ENCODE measurements at regions not wholly inside any gene's neighbourhood (a gene's known extent, or its start where the extent isn't known, plus 50 kb on each side); places are given as distances from the start of the nearest gene placed in this dataset.

- DNase-seq = peak; percentile 32 to 44
These were observed 168.7 kb upstream of the ITGB1 start for GRCh38 chr10:33126742-33127141.

DNA sequence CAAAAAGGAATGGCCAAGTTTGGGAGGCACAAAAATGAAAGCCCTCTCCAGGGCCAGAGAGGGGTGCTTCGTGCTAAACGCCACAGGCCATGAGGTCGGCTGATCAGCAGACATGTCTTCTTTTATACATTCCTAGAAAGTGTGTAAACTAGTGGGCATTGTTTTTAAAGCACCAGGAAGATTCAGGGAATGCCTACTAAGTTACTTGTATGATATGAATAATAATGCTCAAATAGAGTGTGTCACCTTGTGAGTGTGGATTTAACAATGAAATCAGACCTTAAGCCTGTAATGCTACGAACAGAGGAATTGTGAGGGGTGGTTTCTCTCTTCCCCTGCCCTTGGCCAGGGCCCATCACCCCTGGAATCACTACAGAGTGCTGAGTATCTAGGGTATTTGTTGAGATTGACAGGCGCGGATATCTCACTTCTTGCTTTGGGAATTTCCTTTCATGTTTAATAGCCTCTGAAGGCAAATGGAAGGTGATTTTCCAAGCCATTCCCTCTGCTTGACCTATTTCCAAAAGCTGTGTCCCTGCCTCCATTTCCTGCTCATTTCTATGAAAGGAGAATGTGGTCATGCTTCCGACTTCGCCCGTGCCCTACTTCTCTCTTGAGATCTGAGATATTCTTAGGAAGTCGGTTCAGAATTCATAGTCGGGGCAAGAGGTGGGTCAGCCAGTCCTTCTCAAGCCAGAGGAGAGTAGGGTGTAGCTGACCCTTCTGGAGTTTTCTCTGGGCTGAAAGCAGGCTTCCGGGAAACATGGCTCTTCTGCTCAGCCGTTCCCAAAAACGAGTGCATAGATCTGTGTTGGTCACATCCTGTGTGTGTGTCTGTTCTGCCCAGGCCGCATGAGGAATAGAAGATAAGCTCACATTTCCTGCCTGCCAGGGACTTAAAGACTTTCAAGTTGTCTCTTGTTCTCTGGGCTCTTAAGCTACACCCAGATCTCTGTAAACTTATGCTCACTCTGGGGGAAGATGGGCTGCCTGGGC, 167.8 kb upstream of the ITGB1 start:
- peak; percentile 41 to 67 for DNase-seq

DNA sequence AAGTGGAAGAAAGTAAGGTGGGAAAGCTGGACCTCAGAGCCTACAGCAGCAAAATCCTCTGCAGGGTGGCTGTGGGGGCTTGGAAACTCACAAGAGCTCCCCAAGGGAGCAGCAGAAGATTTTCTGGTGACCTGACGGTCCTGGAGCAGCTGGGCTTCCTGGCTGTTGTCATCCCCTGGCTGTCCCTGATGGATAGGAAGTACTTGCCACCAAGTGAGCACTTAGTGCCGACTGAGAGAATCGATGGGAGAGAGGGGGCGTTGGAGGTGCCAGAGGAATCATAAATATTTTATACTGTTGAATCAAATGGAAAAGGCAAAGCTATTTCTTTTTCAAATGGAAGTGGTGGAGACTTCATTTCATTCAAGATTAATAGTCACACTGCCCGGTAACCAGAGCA, 167.1 kb upstream of the ITGB1 start:
- DNase-seq = no peak

DNA sequence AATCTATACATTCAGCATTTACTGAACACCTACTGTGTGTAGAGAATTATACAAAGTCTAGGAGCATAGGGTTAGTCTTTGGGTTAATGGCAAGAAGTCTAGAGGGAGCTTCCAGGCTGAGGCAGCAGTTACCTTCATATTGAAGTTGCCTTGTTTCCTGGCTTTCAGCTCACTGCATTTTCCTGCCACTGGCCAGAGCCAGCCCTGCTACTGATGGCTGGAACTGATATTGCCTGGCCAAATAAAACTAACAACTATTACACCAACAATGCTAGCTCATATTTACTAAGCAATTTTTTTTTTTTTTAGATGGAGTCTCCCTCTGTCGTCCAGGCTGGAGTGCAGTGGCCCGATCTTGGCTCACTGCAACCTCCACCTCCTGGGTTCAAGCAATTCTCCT, 165.7 kb upstream of the ITGB1 start:
- DNase-seq = no peak

DNA sequence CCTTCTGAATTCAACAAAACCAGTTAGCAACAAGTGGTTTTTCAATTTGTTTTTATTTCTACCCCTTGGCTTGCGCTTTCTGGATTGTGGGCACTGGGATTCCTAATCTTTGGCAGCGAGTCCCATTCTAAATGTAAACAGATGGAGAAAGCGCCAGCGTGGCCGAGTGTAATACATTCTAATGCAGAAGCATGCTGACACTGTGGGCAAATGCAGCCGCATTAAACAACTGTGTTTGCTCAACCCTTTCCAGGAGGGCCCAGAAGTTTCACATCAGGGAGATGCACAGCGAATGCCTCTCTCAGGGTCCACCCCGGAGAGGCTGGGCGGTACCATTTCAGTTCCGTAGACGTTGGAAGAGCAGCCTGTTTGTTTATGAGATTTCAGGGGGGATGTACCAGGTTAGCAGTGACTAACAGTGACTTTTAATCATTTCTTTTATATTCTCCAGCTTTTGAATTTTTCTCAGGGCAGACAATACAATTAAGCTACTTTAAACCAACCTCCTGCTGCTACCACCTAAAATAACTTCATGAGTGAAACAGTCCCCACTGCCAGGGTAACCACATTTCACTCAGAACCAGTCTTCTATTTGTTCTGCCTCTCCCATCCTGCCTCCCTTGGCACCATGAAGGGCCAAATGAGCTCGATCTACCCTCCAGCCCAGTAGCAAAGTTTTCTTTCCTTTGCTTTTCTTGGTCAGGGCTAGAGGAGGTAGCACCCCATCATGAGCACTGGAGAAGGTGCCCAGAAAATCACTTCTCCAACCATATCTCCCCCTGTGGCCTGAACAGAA, 164.2 kb upstream of the ITGB1 start:
- DNase-seq = no peak

GRCh38 chr10:33120700-33121099, 162.7 kb upstream of the ITGB1 start:
- DNase-seq = no peak

- no peak for DNase-seq
These were observed 162.2 kb upstream of the ITGB1 start for GRCh38 chr10:33120275-33120674.

DNA sequence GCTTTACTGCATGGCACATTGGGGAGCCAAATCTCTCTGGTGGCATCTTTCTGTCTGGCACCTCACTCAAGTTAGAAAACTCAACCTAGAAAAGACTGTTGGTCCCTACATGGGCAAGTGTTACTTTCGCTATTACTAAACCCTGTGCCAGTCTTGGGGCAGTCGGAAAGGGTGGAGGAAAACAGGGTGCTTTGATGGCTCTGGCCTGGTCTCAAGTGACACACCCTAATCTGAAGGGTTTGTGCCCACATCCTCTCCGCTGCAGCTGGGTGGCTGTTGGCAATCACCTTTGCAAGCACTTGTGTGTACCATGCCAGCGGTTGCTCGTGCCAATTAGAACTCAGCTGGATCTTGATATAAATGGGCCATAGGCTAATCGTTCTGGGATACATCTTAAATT, 159.8 kb upstream of the ITGB1 start:
- peak; percentile 68 to 84 for DNase-seq

GRCh38 chr10:33117230-33117629, 159.2 kb upstream of the ITGB1 start:
- no peak for DNase-seq

GRCh38 chr10:33115738-33116719, 158.0 kb upstream of the ITGB1 start:
- DNase-seq = peak; percentile 40 to 66

- DNase-seq = peak in 1 of 2 donors; percentile 61
These were observed 156.5 kb upstream of the ITGB1 start for GRCh38 chr10:33114451-33114952.

DNA sequence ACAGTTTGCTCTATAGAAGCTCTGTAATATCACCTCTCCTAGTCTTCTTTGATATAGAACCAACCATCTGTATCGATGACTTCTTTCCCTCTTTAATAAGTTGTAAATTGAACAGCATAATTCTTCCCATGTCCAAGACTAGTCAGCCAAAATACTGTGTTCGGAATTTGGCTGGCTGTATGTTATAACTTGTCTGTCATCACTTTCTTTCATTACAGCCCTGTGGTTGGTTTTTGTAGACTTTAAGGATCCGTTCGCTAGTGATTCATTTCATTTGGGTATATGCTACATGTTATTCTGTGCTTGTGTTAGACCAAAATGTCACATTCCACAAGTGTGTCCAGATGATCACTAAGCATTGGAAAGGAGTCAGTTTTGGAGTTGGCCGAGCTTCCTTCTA, 155.4 kb upstream of the ITGB1 start:
- no peak for DNase-seq

DNA sequence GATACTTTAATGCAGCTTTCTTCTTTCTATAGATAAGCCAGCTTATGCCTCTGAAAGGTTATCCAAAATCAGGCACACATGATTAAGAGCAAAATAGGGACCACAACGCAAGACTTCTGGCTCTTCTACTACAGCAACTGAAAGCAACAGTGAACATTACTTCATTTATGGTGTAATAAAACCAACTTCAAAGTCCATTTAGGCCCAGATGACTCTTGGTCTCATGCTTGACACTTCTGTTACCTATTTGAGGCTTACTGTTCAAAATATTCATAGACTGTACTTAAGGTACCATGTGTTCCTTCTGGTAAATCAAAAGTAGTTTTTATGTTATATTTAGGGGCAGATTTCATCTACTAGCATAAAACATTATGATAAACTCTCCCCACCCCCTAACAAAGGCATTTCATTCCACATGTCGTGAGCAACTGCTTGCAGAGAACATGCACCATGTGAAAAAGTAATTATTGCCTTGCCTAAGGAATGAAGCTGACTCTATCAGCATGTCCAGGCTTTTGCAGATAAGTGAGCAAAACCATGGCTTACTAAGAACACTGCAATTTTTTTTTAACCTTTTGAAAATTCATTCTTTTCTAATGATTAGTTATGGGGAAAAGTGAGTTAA, 154.9 kb upstream of the ITGB1 start:
- DNase-seq = no peak

DNA sequence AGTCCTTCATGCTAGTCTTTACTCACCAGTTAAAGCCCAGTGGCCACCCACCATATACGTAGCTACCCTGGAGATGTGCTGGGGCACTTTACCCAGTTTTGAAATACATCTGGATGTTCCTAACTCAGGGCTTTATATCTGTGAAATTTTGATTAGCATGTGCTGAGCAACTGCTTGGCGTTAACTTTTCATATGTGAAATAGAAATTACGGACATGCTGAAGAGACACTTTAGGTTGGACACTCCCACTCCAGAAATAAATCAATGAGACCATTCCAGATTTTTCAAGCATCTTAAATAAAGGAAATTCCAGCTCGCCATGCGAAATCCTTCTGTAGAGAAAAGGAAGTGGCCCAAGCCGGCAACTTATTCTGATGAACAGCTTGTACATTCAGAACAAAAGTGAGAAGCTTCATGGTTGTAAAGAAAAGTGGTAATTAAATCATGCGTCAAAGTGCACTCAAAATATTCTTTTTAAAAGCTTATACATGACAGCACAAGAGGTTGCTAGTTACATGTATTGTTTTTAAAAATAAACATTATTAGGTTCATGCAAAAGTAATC, 153.5 kb upstream of the ITGB1 start:
- DNase-seq = no peak

DNA sequence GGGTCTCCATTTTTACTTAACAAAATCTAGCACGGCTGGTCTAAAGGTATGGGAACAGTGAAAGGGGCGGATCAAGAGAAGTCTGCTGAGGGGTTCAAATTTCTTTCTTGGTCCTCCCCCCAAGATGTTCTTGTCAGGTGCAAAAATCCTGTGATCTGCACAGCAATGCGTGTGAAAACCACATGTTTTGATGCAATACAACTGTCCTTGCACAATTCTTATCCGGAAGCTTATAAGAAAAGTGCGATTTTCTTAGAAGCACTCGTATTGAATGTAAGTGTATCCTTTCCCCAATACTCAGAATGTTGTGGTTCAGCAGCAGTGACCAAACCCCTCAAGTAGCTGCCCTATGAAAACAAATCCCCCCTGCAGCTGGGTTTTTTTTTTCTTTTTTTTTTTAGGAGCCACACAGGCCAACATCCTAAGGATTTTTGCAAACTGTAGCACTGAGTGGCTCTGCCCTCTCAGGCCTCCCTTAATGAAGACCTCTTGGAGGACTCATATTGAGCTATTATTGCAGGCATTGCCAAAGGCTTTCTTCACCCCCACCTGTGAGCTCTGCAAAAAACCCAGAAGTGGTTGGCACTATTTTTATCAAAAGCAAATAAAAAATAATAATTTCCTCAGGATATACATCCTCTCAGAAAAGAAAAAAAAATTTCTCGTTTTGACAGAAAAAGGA, 151.9 kb upstream of the ITGB1 start:
- peak in 1 of 2 donors; percentile 61 for DNase-seq

GRCh38 chr10:33109384-33109783, 151.4 kb upstream of the ITGB1 start:
- DNase-seq = no peak

DNA sequence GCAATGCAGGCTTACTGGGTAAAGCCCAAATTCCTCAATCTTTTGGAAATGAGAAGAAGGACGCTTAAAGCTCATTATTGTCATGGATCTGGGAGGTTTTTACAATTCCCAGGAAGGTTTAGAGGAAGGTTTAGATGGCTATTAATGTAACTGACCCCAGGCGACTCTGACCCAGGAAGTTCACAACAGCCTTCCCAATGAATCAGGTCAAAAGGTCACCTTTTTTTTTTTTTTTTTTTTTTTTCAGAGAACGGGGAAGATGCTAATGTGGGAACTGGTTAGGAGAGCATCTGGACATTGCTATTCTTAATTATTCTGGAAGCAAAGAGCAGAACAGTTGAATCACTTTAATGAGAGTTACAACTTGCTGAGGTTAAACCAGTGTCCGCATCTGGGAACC, 149.9 kb upstream of the ITGB1 start:
- DNase-seq = no peak

GRCh38 chr10:33106767-33107166, 148.7 kb upstream of the ITGB1 start:
- no peak for DNase-seq

DNA sequence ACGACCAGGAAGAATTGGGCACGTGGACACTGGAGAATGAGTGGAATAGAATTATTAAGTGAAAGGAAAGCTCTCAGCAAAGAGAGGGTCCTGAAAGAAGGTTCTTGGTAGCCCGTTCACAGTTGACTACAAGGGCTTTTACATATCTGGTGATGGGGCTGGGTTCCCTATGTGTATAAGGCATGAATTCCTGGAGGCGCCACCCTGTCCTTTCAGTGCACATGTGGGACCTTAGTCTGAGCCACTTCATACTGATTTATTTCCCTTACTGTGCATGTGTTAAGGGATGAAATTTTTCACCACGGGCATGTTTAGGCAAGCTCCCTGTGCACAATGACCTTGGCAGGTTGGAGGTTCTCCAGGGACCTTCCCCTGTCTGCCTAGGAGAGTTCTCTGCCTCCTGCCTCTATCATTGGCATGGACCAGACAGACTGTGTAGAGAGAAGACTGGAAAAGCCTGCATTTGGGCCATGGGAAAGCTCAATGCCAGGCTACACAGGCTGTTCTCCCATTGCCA, 145.9 kb upstream of the ITGB1 start:
- no peak for DNase-seq

DNA sequence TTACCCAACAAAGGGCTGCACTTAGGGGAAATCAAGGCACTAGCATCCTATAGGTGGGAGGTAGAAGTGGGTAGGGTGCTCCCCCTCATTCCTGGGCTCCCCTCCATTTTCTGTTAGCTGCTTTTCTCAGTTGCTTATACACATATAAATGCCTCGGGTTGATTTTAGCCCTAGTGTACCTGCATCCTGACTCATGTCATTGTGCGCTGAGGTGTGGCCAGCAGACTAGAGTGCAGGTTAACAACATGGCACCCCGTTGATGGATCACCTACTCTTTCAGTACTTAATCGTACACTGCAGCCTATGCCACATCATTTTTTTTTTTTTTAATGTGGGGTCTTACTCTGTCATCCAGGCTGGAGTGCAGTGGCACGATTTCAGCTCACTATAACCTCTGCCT, 144.0 kb upstream of the ITGB1 start:
- no peak for DNase-seq

DNA sequence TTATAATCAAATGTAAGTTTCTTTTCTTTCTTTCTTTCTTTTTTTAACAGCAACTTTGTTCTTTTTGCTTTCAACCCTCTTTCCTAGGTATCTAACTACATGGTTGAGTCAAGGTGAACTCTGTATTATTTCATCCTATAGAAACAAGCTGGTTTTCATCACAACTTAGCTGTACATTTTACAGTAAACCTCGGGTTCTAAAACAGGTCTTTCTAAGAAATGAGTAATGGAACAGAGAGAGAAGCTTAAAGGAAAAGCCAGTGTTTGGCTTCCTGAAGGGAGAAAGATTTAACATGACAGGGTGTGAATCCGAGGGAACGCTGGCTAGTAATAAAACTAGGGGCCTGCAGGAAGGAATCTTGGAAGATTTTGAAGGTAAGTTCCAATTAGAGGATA, 143.4 kb upstream of the ITGB1 start:
- no peak for DNase-seq

Data from CD4-positive, alpha-beta T cell treated with Interleukin-1 beta for 1 hour (primary cell).